SJCRH30 (cell line): ENCODE measurements at regions not wholly inside any gene's neighbourhood (a gene's known extent, or its start where the extent isn't known, plus 50 kb on each side); places are given as distances from the start of the nearest gene placed in this dataset.

Experiments
- DNase-seq, 2 experiments: peaks; one replicate each; pipeline ENCODE4 v3.0.0-alpha.2; 2015 to 2020
- H3K27ac ChIP-seq: fragments of 250-450 bp; sonication (Bioruptor Pico); 2 replicates; pipeline ENCODE4 v1.5.1; 2020; ENCODE audit warnings: mild to moderate bottlenecking, moderate library complexity
- H3K27me3 ChIP-seq: fragments of 250-450 bp; sonication (Bioruptor Pico); 2 replicates; pipeline ENCODE4 v1.5.1; 2020; ENCODE audit warnings: mild to moderate bottlenecking, moderate library complexity
- H3K36me3 ChIP-seq: fragments of 250-450 bp; sonication (Bioruptor Pico); 2 replicates; pipeline ENCODE4 v1.5.1; 2020; ENCODE audit warnings: mild to moderate bottlenecking, moderate library complexity
- H3K4me1 ChIP-seq: fragments of 250-450 bp; sonication (Bioruptor Pico); 2 replicates; pipeline ENCODE4 v1.5.1; 2020; ENCODE audit warnings: mild to moderate bottlenecking, moderate library complexity
- H3K4me3 ChIP-seq: fragments of 250-450 bp; sonication (Bioruptor Pico); 2 replicates; pipeline ENCODE4 v1.5.1; 2020; ENCODE audit warnings: mild to moderate bottlenecking, moderate library complexity
- H3K9me3 ChIP-seq: fragments of 250-450 bp; sonication (Bioruptor Pico); replicated peaks from 2 replicates; pipeline ENCODE4 v1.5.1; 2020; ENCODE audit warnings: mild to moderate bottlenecking, moderate library complexity

DNA sequence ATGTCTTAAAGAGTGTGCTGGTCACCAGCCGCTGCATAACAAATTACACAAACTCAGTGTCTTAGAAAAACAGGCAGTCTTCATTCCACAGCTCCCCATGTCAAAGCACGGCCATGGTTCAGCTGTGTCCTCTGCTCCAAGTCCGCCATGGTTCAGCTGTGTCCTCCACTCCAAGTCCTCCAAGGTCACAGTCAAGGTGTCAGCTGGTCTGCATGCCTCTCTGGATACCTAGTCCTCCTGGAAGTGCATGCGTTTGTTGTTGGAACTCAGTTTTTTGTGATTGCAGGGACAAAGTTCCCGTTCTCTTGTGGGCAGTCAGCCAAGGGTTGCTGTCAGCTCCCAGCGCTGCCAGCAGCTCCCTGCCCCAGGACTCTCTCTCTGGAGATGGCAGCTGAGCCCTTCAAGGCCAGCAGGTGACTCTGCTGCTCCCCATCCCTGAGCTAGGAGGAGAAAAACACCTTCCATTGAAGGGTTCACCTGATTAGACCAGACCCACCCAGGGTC lies 304.0 kb upstream of the MYT1L start:
- Histone ChIP-seq H3K4me3 (no peak overlapping the region), H3K36me3 (no peaks in the 10 kb centered on the region), H3K27ac (no peak overlapping the region), H3K9me3 (no peaks in the 10 kb centered on the region), H3K27me3 (no peaks in the 10 kb centered on the region), H3K4me1 (peaks cover 11% of the 10 kb centered on the region)
- no peak for DNase-seq

DNA sequence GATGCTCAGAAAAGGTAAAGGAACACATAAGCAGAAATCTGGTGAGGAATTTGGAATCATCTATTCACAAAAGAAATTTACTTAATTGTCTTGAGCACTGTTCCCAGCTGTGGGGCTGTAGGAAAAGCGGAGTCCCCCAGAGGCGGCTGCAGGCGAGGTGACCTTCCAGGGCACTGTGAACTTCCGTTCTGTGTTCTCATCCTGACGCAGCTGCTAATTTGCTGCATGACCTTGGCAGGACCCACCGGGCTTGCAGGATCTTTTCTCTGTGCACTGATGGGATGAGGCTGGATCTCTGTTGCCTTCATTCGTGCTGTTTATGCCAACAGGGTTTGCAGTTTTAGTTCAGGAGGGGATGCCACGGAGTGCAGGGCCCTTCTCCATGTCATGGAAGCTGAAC lies 301.9 kb upstream of the MYT1L start:
- H3K9me3 ChIP-seq = no peaks in the 10 kb centered on the region
- no peaks in the 10 kb centered on the region for H3K36me3 ChIP-seq
- no peaks in the 10 kb centered on the region for H3K27me3 ChIP-seq
- peaks cover 11% of the 10 kb centered on the region for H3K4me1 ChIP-seq
- no peak overlapping the region for H3K4me3 ChIP-seq
- DNase-seq = no peak
- no peak overlapping the region for H3K27ac ChIP-seq

DNA sequence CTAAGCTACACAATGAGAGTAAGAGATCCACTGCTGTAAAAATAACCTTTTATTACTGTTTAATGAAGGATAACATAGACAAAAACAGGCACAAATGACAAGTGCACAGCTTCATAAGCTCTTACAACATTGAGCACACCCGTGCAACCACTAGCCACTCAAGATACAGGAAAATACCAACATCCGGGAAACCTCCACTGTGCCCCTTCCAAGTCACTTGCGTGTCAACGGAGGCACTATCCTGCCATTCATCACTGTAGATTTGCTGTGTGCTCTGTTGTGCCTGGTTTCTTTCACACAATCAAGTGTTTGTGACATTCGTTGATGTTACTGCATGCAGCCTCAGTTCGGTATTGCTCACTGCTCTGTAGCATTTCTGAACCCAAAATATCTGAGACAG lies 292.9 kb upstream of the MYT1L start:
- no peak for DNase-seq
- H3K4me1 ChIP-seq = no peaks in the 10 kb centered on the region

DNA sequence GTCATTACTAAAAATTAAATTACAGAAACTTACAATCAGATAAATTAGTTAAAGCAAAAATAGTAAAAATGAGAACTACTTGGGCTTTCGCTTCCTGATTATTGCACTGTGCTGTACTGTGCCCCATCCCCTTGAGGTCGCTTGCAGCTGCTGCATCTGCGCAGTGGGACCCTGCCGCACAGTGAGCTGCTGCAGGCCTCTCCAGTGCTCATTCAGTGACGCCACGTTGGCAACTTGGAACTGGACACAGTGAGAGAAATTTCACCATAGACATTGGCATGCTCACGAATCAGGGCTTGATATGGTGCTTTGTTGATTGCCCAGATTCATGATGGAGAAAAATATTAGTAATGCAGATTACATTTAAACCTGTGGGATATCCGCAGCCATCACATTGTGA lies 290.8 kb upstream of the MYT1L start:
- Histone ChIP-seq H3K4me1 (no peaks in the 10 kb centered on the region), H3K36me3 (no peaks in the 10 kb centered on the region), H3K27me3 (0 out of 2 replicates have a peak, but pooled peaks cover 6% of the 10 kb centered on the region), H3K9me3 (no peaks in the 10 kb centered on the region), H3K4me3 (no peak overlapping the region), H3K27ac (no peak overlapping the region)
- no peak for DNase-seq

More for the DNA sequence above, 292.9 kb upstream of the MYT1L start:
- Histone ChIP-seq H3K27me3 (0 out of 2 replicates have a peak, but pooled peaks cover 6% of the 10 kb centered on the region), H3K27ac (no peak overlapping the region), H3K36me3 (no peaks in the 10 kb centered on the region), H3K4me3 (no peak overlapping the region), H3K9me3 (no peaks in the 10 kb centered on the region)

DNA sequence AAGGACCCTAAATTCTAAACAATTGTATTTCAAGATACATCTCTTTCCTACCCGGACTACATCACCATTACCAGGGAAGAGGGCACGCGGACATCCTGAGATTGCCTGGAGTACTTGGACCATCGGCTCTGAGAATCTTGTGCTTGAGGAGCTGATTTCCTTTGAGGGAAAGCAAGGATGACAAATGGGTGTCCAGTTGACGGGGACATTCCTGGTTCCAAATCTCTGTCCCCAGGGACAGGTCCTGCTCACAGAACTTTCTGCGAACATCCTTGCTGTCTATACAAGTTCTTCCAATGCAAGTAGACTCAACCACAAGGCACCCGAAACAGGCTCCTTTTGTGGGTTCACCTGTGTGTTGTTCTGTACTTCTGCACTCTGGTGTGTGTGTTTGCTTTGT lies 289.5 kb upstream of the MYT1L start:
- Histone ChIP-seq H3K4me1 (no peaks in the 10 kb centered on the region), H3K27me3 (no peaks in the 10 kb centered on the region), H3K9me3 (no peaks in the 10 kb centered on the region), H3K27ac (no peak overlapping the region), H3K4me3 (no peak overlapping the region), H3K36me3 (no peaks in the 10 kb centered on the region)
- DNase-seq = no peak

DNA sequence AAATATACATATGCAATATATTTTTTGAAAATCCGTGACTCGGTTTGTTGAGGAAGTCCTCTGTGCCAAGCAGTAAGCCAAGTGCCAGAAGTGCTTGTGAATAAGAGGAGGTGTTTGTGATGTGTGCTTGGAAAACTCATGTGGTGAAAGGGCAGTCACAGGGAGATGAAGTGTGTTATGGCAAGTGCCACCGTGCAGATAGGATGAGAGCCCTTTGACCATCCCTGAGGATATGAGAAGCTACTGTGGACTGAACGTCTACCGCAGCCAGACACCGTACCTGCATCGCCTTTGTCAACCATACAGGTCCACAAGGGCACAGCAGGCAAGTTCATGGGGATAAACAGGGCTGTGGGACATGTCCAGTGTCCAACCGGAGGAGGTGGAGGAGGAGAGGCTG lies 288.9 kb upstream of the MYT1L start:
- no peak for DNase-seq
- Histone ChIP-seq H3K27me3 (no peaks in the 10 kb centered on the region), H3K36me3 (no peaks in the 10 kb centered on the region), H3K4me1 (no peaks in the 10 kb centered on the region), H3K4me3 (no peak overlapping the region), H3K27ac (no peak overlapping the region), H3K9me3 (no peaks in the 10 kb centered on the region)

DNA sequence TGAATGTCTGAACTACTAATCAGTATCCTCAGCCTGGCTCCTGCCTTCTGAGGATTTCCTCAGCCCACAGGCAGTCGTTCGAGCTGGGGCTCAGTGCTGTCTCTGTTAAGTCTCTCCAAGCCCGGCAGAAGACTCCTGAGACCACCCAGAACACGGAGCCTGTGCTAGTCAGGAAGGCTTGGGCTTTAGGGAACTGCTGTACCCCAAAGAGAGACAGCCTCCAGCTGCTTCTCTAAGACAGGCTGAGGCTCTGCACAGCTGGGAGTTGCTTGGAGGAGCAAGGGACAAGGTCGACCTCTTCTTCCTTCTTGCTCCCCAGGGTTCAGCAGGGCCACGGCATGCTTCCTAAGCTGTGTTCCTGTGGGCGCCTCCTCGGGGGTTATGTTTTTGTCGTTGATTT lies 283.4 kb upstream of the MYT1L start:
- Histone ChIP-seq H3K4me3 (no peak overlapping the region), H3K4me1 (no peaks in the 10 kb centered on the region), H3K27ac (no peak overlapping the region), H3K36me3 (no peaks in the 10 kb centered on the region), H3K27me3 (no peaks in the 10 kb centered on the region), H3K9me3 (no peaks in the 10 kb centered on the region; the same call in 1 of the 2 replicates)
- no peak for DNase-seq

DNA sequence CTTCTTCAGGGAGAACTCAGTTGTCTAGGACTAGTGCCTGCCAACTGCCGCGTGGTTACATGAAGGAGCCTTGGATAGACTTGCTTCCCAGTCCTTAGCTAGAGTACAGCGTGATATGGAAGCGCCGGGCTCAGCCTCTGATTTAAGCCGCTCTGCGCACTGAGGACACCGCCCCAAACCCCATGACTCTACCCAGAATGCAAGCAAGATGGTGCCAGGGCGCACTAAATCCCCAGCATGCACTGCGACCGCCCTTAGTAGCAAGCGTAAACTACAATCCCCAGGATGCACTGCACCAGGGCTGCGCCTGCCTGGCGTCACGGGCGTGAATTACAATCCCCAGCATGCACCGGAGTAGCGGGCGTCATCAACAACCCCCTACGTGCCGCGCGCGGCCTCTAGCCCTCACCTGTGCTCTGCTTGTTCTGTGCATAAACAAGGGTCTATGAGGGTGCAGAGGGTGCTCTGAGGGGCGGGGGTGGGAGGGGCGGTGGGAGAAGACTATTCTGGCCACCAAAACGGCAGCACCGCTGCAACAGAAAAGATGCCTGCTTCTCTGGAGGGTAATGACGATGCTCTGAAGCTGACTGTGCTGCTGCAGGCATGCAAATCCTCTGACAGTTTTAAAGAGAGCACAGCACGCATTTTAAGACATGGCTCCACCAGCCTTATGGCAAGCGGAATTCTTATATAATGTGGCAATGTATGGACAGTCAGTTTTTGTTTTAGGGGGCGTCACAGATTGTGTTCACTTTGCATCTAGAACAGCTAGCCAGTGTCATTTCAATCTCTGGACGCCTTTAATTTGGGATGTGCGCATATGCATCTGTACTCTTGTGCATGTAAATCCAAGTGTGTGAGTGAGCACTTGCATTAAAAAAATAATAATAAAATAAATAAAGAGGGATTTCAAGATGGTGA lies 282.5 kb upstream of the MYT1L start:
- H3K36me3 ChIP-seq = no peaks in the 10 kb centered on the region
- no peaks in the 10 kb centered on the region; the same call in 1 of the 2 replicates for H3K9me3 ChIP-seq
- H3K27me3 ChIP-seq = no peaks in the 10 kb centered on the region
- no peak overlapping the region for H3K27ac ChIP-seq
- H3K4me1 ChIP-seq = no peaks in the 10 kb centered on the region
- peak overlapping the region; percentile 44 for H3K4me3 ChIP-seq
- peak; percentile 77 to 81 for DNase-seq

DNA sequence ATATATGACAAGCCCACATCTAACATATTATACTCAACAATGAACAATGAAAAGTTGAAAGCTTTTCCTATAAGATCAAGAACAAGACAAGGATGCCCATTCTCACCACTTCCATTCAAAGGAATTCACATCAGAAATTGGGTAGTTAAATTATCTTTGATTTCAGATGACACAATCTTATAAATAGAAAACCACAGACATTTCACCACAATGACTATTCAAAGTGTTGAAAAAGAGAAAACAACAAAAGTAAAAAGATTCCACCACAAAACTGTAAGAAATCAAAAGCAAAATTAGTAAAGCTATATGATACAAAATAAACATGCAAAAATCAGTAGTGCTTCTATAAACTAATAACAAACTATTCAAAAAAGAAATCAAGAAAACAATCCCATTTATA lies 279.7 kb upstream of the MYT1L start:
- DNase-seq = no peak
- Histone ChIP-seq H3K9me3 (no peaks in the 10 kb centered on the region; the same call in 1 of the 2 replicates), H3K27ac (no peak overlapping the region), H3K4me3 (no peak overlapping the region), H3K36me3 (no peaks in the 10 kb centered on the region), H3K27me3 (no peaks in the 10 kb centered on the region; the same call in 1 of the 2 replicates), H3K4me1 (no peaks in the 10 kb centered on the region)

DNA sequence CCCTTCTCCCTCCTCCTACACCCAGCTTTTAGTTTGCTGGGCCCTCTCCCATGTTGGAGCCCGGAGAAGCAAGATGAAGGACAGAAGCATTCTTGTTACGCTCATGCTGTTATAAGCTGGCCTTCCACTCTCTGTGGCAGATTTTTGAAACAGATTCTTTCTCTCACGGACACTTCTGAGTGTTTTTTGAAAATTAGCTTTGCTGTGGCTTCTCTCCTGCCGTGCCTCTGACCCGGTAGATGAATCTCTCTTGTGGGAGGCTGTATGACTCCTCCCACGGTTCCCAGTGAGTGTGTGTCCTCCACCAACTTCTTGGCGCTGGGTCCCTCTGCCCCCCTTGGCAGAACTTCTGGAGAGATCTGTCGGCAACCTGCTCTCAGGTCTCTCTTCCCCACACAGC lies 269.3 kb upstream of the MYT1L start:
- H3K27ac ChIP-seq = no peak overlapping the region
- H3K27me3 ChIP-seq = peaks cover 10% of the 10 kb centered on the region; the same call in 1 of the 2 replicates
- no peak overlapping the region for H3K4me3 ChIP-seq
- H3K9me3 ChIP-seq = no peaks in the 10 kb centered on the region
- H3K36me3 ChIP-seq = no peaks in the 10 kb centered on the region
- H3K4me1 ChIP-seq = no peaks in the 10 kb centered on the region
- no peak for DNase-seq

DNA sequence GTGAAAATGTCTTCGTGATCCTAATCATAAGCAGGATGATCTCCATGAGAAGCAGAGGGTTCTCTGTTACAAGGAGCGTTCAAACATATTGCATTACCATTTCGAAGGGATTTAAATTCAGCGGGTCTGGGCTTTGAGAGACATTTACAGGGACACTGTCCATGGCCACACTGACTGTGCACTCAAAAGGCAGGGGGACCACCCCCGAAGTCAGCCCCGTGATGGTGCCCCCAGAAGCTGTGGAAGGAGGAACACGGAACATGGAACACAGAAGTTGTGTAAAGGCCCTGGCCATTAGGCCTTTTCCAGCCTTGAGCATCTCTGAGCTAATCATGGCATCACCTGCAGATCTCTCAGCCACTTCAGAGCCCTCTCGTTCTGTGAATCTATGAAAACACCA lies 268.4 kb upstream of the MYT1L start:
- Histone ChIP-seq H3K27me3 (peaks cover 10% of the 10 kb centered on the region; the same call in 1 of the 2 replicates), H3K27ac (no peak overlapping the region), H3K4me1 (no peaks in the 10 kb centered on the region), H3K36me3 (no peaks in the 10 kb centered on the region), H3K4me3 (no peak overlapping the region), H3K9me3 (no peaks in the 10 kb centered on the region)
- no peak for DNase-seq

DNA sequence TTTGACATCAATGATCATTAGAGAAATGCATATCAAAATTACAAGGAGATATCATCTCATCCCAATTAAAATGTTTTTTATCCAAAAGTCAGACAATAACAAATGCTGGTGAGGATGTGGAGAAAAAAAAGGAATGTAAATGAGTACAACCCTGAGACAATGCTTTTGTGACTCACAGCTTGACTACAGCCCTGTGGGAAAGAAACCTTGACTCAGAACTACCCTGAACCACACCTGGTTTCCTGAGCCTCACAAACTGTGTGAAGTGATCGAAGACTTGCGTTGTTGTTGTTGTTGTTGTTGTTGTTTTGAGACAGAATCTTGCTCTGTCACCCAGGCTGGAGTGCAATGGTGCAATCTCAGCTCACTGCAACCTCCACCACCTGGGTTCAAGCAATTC lies 266.6 kb upstream of the MYT1L start:
- no peak overlapping the region for H3K4me3 ChIP-seq

DNA sequence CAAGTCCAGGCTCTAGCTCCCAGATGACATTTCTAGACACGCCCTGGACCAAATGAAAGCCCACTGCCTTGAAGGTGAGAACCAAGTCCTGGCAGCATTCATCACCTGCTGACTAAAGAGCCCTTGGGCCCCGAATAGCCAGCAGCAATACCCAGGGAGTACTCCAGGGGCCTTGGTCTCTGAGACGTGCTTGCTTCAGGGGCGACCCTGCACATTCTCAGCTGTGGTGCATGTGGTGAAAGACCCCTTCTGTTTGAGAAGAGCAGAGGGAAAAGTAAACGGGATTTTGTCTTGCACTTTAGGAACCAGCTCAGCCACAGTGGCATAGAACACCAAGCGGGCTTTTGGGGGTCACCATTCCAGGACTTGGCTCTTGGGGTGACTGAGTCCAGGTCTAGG lies 260.5 kb upstream of the MYT1L start:
- DNase-seq = no peak
- no peaks in the 10 kb centered on the region for H3K4me1 ChIP-seq
- H3K4me3 ChIP-seq = no peak overlapping the region
- no peaks in the 10 kb centered on the region for H3K9me3 ChIP-seq
- H3K27ac ChIP-seq = no peak overlapping the region
- no peaks in the 10 kb centered on the region for H3K36me3 ChIP-seq
- no peaks in the 10 kb centered on the region; the same call in 1 of the 2 replicates for H3K27me3 ChIP-seq

More for the DNA sequence above, 266.6 kb upstream of the MYT1L start:
- DNase-seq = no peak
- Histone ChIP-seq H3K4me1 (no peaks in the 10 kb centered on the region), H3K36me3 (no peaks in the 10 kb centered on the region), H3K27ac (no peak overlapping the region), H3K27me3 (peaks cover 10% of the 10 kb centered on the region; the same call in 1 of the 2 replicates), H3K9me3 (no peaks in the 10 kb centered on the region)

DNA sequence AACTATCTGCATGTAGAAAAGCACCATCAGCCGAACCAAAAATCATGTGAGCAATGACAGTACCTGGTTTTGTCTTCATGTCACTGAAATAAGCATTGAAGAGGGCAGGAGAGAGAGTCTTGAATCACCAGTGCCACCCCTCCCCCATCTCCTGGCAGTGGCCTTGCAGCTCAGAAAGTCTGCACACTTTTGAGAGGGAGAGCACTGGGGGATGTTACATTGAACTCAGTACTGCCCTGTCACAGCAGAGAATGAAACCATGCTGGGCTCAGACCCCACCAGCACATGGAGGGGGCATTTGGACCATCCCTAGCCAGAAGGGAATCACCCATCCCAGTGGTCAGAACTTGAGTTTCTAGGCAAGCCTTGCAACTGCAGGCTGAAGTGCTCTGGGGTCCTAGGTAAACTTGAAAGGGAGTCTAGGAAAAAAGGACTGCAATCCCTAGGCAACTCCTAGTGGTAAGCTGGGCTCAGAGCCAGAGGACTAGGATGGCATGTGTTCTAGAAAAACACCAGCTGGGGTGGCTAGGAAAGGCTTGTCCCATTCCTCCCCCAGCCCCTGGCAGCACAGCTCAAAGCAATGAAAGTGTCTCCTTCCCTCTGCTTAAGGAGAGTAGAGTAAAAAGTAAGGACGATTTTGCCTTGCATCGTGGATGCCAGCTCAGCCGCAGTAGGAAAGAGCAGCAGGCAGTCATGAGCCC lies 259.9 kb upstream of the MYT1L start:
- no peak overlapping the region for H3K27ac ChIP-seq
- H3K4me3 ChIP-seq = no peak overlapping the region
- no peak for DNase-seq
- H3K27me3 ChIP-seq = no peaks in the 10 kb centered on the region; the same call in 1 of the 2 replicates
- no peaks in the 10 kb centered on the region for H3K9me3 ChIP-seq
- no peaks in the 10 kb centered on the region for H3K4me1 ChIP-seq
- H3K36me3 ChIP-seq = no peaks in the 10 kb centered on the region

DNA sequence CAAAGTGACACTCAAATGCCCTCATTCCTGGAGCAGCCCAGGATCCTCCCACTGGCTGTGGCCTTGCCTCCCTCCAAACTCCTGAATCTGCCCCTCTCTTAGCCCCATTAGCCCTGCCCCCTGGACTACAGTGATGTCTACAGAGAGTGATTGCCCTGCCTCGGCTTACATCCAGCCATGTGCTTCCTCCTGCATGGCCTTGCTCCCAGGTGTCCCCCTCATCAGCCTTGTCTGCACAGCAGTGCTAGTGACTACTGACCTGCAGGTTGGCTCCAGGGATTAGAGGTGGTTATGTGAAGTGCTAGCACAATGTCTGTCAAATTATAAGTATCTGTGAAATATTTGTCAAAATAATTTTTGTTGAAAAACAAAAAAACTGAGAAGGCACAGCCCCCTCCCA lies 259.1 kb upstream of the MYT1L start:
- H3K36me3 ChIP-seq = no peaks in the 10 kb centered on the region
- no peak for DNase-seq
- no peaks in the 10 kb centered on the region; the same call in 1 of the 2 replicates for H3K27me3 ChIP-seq
- H3K27ac ChIP-seq = no peak overlapping the region
- no peak overlapping the region for H3K4me3 ChIP-seq
- no peaks in the 10 kb centered on the region for H3K9me3 ChIP-seq
- no peaks in the 10 kb centered on the region for H3K4me1 ChIP-seq
